Mesothelial cell of epicardium (in vitro differentiated cells): ENCODE measurements at regions not wholly inside any gene's neighbourhood (a gene's known extent, or its start where the extent isn't known, plus 50 kb on each side); places are given as distances from the start of the nearest gene placed in this dataset.

Source experiments
- DNase-seq, 2 experiments: peaks; one replicate each; pipeline ENCODE4 v3.0.0; 2021; ENCODE audit warnings: low spot score in 2 of 2; ENCODE audit not compliant: unreplicated experiment in 2 of 2
- H3K27ac Mint-ChIP-seq: 2 replicates; pipeline ENCODE4 v1.8.0; 2021; ENCODE audit warnings: mixed read lengths
- H3K27me3 Mint-ChIP-seq: 2 replicates; pipeline ENCODE4 v1.8.0; 2021; ENCODE audit warnings: low read depth, mixed read lengths
- H3K36me3 Mint-ChIP-seq: 2 replicates; pipeline ENCODE4 v1.8.0; 2021; ENCODE audit warnings: mixed read lengths
- H3K4me1 Mint-ChIP-seq: 2 replicates; pipeline ENCODE4 v1.8.0; 2021; ENCODE audit warnings: mixed read lengths
- H3K4me3 Mint-ChIP-seq: 2 replicates; pipeline ENCODE4 v1.8.0; 2021; ENCODE audit warnings: mild to moderate bottlenecking, moderate library complexity, mixed read lengths
- H3K9me3 Mint-ChIP-seq: 2 replicates; pipeline ENCODE4 v1.8.0; 2021; ENCODE audit warnings: mixed read lengths
- TF ChIP-seq, protein P1 (sequence below): fragments of 200-600 bp; sonication (generic); IDR thresholded peaks from one replicate; pipeline ENCODE4 v1.5.0; 2021; ENCODE audit warnings: antibody characterized with exemption; ENCODE audit not compliant: unreplicated experiment

DNA sequence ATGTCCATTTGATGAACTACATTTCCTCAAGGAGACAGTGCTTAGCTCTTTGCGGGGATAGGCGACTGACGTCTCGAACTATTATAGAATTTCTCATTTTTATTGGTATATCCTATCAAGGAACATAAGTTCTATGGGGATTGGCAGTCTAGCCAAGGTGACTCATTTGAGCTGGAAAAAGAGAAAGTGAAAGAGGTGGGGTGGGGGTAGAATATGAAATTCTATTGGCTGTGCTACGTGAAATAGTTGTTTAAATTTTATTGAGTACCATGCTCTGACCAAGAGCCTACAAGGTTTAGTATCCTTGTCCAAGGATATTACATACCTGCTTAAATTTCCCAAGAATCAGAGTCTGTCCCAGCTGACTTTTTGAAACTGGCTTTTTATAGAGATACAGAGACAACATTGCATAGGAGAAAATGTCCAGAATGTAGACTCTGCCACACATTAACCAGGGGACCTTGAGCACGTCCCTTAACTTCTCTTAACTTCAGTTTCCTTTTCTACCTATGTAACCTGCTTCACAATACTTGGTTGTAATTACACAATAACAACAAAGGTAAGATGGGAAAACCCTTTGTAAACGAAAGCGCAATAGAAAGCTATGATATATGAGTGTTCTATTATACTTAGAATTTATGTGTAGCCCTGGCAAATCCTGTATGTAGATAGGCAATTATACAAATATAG, 226.4 kb upstream of the WWC1 start:
- Mint-ChIP-seq H3K36me3 (no peaks in the 10 kb centered on the region), H3K27ac (no peak overlapping the region), H3K9me3 (no peaks in the 10 kb centered on the region), H3K4me3 (no peak overlapping the region), H3K27me3 (peaks cover 1% of the 10 kb centered on the region), H3K4me1 (no peaks in the 10 kb centered on the region)
- DNase-seq: no peak
- TF ChIP-seq, protein P1, sequence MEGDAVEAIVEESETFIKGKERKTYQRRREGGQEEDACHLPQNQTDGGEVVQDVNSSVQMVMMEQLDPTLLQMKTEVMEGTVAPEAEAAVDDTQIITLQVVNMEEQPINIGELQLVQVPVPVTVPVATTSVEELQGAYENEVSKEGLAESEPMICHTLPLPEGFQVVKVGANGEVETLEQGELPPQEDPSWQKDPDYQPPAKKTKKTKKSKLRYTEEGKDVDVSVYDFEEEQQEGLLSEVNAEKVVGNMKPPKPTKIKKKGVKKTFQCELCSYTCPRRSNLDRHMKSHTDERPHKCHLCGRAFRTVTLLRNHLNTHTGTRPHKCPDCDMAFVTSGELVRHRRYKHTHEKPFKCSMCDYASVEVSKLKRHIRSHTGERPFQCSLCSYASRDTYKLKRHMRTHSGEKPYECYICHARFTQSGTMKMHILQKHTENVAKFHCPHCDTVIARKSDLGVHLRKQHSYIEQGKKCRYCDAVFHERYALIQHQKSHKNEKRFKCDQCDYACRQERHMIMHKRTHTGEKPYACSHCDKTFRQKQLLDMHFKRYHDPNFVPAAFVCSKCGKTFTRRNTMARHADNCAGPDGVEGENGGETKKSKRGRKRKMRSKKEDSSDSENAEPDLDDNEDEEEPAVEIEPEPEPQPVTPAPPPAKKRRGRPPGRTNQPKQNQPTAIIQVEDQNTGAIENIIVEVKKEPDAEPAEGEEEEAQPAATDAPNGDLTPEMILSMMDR: no peak

DNA sequence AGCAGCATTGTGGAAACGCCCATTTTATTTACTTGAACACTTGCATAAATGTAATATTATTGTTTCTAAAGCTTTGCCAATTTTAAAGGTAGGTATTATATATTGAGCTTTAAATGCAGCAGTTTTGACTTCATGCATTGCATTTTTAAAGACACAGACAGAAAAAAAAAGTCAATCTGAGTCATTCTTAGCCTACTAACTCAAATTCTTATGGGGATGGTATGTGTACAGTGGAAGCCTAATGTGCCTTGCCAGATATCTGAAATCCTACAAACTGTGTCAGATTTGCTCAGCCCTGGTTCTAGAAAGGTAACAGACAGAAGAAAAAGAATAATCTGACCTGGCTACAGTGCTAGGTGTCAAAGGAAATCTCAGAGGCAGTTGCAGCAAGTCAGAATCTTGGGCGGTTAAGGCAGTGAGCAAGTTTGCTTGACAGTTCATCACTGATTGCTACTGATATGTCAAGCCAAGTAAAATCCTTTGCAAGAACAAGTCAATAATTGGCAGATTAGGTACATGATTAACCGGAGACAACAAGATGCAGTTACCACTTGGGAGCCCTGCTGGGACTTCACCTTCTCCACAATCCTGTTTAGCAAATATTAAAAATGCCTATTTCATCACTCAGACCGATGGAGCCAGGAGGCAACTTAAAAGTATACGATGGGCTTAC, 224.8 kb upstream of the WWC1 start:
- H3K9me3 Mint-ChIP-seq: no peaks in the 10 kb centered on the region
- TF ChIP-seq, protein P1: no peak
- H3K4me1 Mint-ChIP-seq: no peaks in the 10 kb centered on the region
- no peak overlapping the region for H3K27ac Mint-ChIP-seq
- H3K4me3 Mint-ChIP-seq: no peak overlapping the region
- H3K36me3 Mint-ChIP-seq: no peaks in the 10 kb centered on the region
- no peak for DNase-seq
- peaks cover 1% of the 10 kb centered on the region for H3K27me3 Mint-ChIP-seq

DNA sequence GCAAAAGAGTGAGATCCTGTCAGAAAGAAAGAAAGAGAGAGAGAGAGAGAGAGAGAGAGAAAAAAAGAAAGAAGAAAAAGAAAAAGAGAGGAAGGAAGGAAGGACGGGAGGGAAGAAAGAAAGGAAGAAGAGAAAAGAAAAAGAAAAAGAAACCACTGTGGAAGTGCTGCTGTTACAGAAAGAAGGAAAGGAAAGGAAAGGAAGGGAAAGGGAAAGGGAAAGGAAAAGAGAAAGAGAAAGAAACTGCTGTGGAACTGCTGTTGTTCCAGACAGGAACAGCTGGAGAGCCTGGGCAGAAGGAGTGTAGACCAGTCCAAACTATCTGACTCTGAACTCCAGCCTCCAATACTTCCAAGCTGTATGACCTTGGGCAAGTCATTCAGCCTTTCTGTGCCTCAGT, 220.7 kb upstream of the WWC1 start:
- Mint-ChIP-seq H3K36me3 (peaks cover 3% of the 10 kb centered on the region), H3K27ac (no peak overlapping the region), H3K4me3 (no peak overlapping the region), H3K27me3 (peaks cover 1% of the 10 kb centered on the region), H3K4me1 (peaks cover 18% of the 10 kb centered on the region), H3K9me3 (no peaks in the 10 kb centered on the region)
- TF ChIP-seq, protein P1: no peak
- no peak for DNase-seq

DNA sequence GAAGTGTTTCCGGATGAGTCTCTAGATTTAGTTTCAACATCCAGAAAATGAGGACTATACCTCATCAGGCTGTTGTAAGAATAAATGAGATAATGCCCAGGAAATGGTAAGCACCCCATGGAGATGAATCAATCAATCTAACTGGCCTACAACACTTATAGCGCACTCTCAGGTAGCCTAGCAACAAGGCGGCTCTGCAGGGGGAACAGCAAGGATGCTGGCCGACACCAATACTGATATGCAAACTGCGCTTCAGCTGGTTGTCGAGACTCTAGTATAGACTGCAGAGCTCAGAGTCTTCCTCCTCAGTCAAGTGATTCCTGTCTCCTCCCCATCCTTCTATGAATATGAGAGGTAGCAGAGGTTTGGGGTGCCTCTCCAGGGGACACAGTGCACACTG, 218.8 kb upstream of the WWC1 start:
- Mint-ChIP-seq H3K27me3 (peaks cover 1% of the 10 kb centered on the region), H3K9me3 (no peaks in the 10 kb centered on the region), H3K4me3 (no peak overlapping the region), H3K4me1 (peaks cover 22% of the 10 kb centered on the region), H3K36me3 (peaks cover 3% of the 10 kb centered on the region), H3K27ac (no peak overlapping the region)
- no peak for DNase-seq
- TF ChIP-seq, protein P1: no peak

DNA sequence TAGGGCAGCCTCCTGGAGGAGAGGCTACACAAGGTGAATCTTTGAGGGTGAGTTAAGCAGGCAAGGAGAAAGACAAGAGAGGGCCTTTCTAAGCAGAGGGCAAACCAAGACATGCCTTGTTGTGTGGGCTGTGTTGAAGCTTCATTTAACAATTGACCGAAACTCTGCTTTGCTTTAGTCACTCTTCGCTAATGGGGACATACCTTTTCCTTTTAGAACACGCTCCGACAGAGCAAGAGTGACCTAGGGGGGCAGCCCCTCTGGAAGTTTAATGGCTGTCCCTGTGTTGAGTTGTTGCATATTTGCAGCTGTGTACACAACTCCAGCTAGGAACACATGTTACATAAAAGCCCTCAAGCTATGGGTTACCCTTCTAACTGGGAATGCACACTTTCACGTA, 218.1 kb upstream of the WWC1 start:
- Mint-ChIP-seq H3K27ac (no peak overlapping the region), H3K4me1 (peaks cover 22% of the 10 kb centered on the region), H3K27me3 (no peaks in the 10 kb centered on the region), H3K4me3 (no peak overlapping the region), H3K9me3 (no peaks in the 10 kb centered on the region), H3K36me3 (peaks cover 5% of the 10 kb centered on the region)
- no peak for DNase-seq
- TF ChIP-seq, protein P1: no peak
